ENCODE measurements at regions not wholly inside any gene's neighbourhood (a gene's known extent, or its start where the extent isn't known, plus 50 kb on each side); places are given as distances from the start of the nearest gene placed in this dataset.

GRCh38 chr2:191557841-191558240 lies 120.1 kb upstream of the NABP1 start:
- H3K4me3 ChIP-seq (replicated peaks; ENCODE audit: insufficient read depth, low read length), result no peak overlapping the region
- DNase-seq (ENCODE audit: low read depth in 1 of 2, low spot score in 1 of 2), result no peak
- no peak for TF ChIP-seq SPI1 (IDR thresholded peaks at IDR 0.05; ENCODE audit: borderline replicate concordance, low read depth)
- TF ChIP-seq, protein P1, sequence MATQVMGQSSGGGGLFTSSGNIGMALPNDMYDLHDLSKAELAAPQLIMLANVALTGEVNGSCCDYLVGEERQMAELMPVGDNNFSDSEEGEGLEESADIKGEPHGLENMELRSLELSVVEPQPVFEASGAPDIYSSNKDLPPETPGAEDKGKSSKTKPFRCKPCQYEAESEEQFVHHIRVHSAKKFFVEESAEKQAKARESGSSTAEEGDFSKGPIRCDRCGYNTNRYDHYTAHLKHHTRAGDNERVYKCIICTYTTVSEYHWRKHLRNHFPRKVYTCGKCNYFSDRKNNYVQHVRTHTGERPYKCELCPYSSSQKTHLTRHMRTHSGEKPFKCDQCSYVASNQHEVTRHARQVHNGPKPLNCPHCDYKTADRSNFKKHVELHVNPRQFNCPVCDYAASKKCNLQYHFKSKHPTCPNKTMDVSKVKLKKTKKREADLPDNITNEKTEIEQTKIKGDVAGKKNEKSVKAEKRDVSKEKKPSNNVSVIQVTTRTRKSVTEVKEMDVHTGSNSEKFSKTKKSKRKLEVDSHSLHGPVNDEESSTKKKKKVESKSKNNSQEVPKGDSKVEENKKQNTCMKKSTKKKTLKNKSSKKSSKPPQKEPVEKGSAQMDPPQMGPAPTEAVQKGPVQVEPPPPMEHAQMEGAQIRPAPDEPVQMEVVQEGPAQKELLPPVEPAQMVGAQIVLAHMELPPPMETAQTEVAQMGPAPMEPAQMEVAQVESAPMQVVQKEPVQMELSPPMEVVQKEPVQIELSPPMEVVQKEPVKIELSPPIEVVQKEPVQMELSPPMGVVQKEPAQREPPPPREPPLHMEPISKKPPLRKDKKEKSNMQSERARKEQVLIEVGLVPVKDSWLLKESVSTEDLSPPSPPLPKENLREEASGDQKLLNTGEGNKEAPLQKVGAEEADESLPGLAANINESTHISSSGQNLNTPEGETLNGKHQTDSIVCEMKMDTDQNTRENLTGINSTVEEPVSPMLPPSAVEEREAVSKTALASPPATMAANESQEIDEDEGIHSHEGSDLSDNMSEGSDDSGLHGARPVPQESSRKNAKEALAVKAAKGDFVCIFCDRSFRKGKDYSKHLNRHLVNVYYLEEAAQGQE (IDR thresholded peaks at IDR 0.05; ENCODE audit: insufficient replicate concordance, low read depth), result no peak
- TF ChIP-seq, protein P2, sequence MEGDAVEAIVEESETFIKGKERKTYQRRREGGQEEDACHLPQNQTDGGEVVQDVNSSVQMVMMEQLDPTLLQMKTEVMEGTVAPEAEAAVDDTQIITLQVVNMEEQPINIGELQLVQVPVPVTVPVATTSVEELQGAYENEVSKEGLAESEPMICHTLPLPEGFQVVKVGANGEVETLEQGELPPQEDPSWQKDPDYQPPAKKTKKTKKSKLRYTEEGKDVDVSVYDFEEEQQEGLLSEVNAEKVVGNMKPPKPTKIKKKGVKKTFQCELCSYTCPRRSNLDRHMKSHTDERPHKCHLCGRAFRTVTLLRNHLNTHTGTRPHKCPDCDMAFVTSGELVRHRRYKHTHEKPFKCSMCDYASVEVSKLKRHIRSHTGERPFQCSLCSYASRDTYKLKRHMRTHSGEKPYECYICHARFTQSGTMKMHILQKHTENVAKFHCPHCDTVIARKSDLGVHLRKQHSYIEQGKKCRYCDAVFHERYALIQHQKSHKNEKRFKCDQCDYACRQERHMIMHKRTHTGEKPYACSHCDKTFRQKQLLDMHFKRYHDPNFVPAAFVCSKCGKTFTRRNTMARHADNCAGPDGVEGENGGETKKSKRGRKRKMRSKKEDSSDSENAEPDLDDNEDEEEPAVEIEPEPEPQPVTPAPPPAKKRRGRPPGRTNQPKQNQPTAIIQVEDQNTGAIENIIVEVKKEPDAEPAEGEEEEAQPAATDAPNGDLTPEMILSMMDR (IDR thresholded peaks at IDR 0.05; ENCODE audit: insufficient read depth, low read length), result no peak
- TF ChIP-seq POLR2AphosphoS5 (IDR thresholded peaks at IDR 0.05; ENCODE audit: low read depth), result no peak
- no peak for TF ChIP-seq GABPA (IDR thresholded peaks at IDR 0.05; ENCODE audit: low read depth)
- no peak overlapping the region for H3K27ac ChIP-seq (replicated peaks)
- H3K27me3 ChIP-seq (ENCODE audit: insufficient read depth, poor library complexity, severe bottlenecking), result peaks cover 2% of the 10 kb centered on the region

- Histone ChIP-seq H3K27me3 (ENCODE audit: insufficient read depth, poor library complexity, severe bottlenecking) (peaks cover 2% of the 10 kb centered on the region), H3K4me3 (replicated peaks; ENCODE audit: insufficient read depth, low read length) (no peak overlapping the region), H3K27ac (replicated peaks) (no peak overlapping the region)
- TF ChIP-seq POLR2AphosphoS5 (IDR thresholded peaks at IDR 0.05; ENCODE audit: low read depth), result no peak
- no peak for DNase-seq (ENCODE audit: low read depth in 1 of 2, low spot score in 1 of 2)
Observed at GRCh38 chr2:191559569-191559968, 118.4 kb upstream of the NABP1 start.

DNA sequence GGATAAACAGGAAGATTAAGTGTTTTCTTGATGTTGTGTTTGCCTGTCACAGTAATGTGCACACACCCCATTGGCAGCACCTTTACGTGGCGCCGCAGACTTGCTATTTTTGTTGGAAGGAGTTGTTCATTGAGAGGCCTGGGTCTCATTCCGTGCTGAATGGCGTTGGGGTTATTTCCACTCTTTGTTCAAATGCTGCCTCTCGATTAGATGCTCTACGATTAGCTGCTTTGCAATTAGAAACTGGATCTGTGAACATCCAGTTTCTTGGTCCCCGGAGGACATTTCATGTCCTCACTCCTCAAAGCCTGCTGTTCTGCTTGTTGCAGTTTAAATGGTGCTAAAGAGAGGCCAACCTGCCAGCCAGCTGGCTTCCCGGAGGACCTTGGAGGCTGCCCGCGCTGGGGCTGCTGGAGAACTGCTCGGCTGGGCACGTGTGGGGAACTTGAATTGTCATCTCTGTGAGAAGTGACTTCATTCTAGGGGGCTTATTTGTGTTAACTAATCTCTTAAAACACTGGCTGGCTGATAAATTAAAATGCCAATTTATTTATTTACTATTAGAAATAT lies 117.4 kb upstream of the NABP1 start:
- Histone ChIP-seq H3K4me3 (replicated peaks; ENCODE audit: insufficient read depth, low read length) (no peak overlapping the region), H3K27ac (replicated peaks) (no peak overlapping the region), H3K27me3 (ENCODE audit: insufficient read depth, poor library complexity, severe bottlenecking) (peaks cover 1% of the 10 kb centered on the region)
- no peak for DNase-seq (ENCODE audit: low read depth in 1 of 2, low spot score in 1 of 2)
- TF ChIP-seq POLR2AphosphoS5 (IDR thresholded peaks at IDR 0.05; ENCODE audit: low read depth) (no peak), SPI1 (IDR thresholded peaks at IDR 0.05; ENCODE audit: borderline replicate concordance, low read depth) (no peak), GABPA (IDR thresholded peaks at IDR 0.05; ENCODE audit: low read depth) (no peak)
- TF ChIP-seq, protein P2 (IDR thresholded peaks at IDR 0.05; ENCODE audit: insufficient read depth, low read length), result no peak
- TF ChIP-seq, protein P1 (IDR thresholded peaks at IDR 0.05; ENCODE audit: insufficient replicate concordance, low read depth), result no peak

GRCh38 chr2:191565120-191565519 lies 112.8 kb upstream of the NABP1 start:
- no peak for TF ChIP-seq SPI1 (IDR thresholded peaks at IDR 0.05; ENCODE audit: borderline replicate concordance, low read depth)
- TF ChIP-seq, protein P2 (IDR thresholded peaks at IDR 0.05; ENCODE audit: insufficient read depth, low read length), result no peak
- TF ChIP-seq POLR2AphosphoS5 (IDR thresholded peaks at IDR 0.05; ENCODE audit: low read depth), result no peak
- TF ChIP-seq, protein P1 (IDR thresholded peaks at IDR 0.05; ENCODE audit: insufficient replicate concordance, low read depth), result no peak
- TF ChIP-seq GABPA (IDR thresholded peaks at IDR 0.05; ENCODE audit: low read depth), result no peak
- DNase-seq (ENCODE audit: low read depth in 1 of 2, low spot score in 1 of 2), result no peak
- Histone ChIP-seq H3K4me3 (replicated peaks; ENCODE audit: insufficient read depth, low read length) (no peak overlapping the region), H3K27ac (replicated peaks) (peak overlapping the region; percentile 38; the same call in 1 of the 2 replicates), H3K27me3 (ENCODE audit: insufficient read depth, poor library complexity, severe bottlenecking) (no peaks in the 10 kb centered on the region)

Data from HL-60 (cell line).